H1 (cell line): ENCODE measurements at regions not wholly inside any gene's neighbourhood (a gene's known extent, or its start where the extent isn't known, plus 50 kb on each side); places are given as distances from the start of the nearest gene placed in this dataset.

Source experiments
- POLR2A ChIP-seq, 2 experiments: IDR thresholded peaks; 1 replicate in 1 of 2; 2 replicates in 1 of 2; pipeline ENCODE4 v1.6.1; 2011; ENCODE audit warnings: low read depth in 2 of 2, low read length in 2 of 2, mild to moderate bottlenecking in 2 of 2; ENCODE audit errors: control extremely low read depth in 1 of 2
- RAD21 ChIP-seq, 2 experiments: IDR thresholded peaks in 1 of 2; conservative IDR thresholded peaks in 1 of 2; 2 replicates each; pipeline ENCODE4 v1.6.1; 2011; ENCODE audit warnings: low read depth in 2 of 2, low read length in 2 of 2, improper control_type of control experiment in 1 of 2, inconsistent platforms in 1 of 2, mild to moderate bottlenecking in 1 of 2, moderate library complexity in 1 of 2
- RFX5 ChIP-seq: IDR thresholded peaks from 2 replicates; pipeline ENCODE4 v1.6.1; 2011; ENCODE audit warnings: low read depth, low read length, improper control_type of control experiment, borderline replicate concordance
- RXRA ChIP-seq: IDR thresholded peaks from 2 replicates; pipeline ENCODE4 v1.6.1; 2011; ENCODE audit warnings: low read depth, mild to moderate bottlenecking, low read length, moderate library complexity; ENCODE audit not compliant: insufficient read depth
- SAP30 ChIP-seq: fragments of 300-600 bp; sonication (generic); IDR thresholded peaks from 2 replicates; pipeline ENCODE4 v1.7.1; 2012; ENCODE audit warnings: low read length, moderate library complexity, mild to moderate bottlenecking, inconsistent platforms; ENCODE audit not compliant: insufficient read depth, insufficient replicate concordance
- TAF1 ChIP-seq: IDR thresholded peaks from 2 replicates; pipeline ENCODE4 v1.6.1; 2011; ENCODE audit warnings: mild to moderate bottlenecking, low read depth, low read length
- TF ChIP-seq, protein P1 (sequence below): IDR thresholded peaks from 2 replicates; pipeline ENCODE4 v1.6.1; 2012; ENCODE audit warnings: inconsistent platforms

DNA sequence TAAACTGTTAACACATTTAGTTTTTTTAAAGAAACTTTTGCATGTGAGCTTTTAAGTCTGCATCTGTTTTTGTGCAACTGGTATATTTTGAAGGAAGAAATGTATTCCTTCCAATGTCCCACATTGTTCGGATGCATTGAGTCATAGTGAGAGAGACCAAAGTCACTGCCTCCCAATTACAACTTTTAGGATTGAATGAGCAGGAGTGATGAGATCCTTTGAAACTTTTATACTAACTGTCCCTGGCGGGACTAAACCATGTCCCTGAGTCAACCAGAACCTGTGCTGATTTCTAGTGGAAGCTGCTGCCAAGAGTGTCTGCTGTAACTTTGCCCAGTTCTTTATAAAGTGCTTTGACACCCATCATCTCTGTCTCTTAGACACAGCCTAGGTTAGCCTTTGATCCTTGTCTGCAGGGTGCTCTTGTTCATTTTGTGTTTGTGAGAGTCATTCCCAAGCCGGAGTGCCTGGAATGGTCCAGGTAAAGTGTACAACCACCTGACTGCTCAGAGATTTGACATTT, 122.7 kb downstream of the ZNF518B start:
- TF ChIP-seq POLR2A (IDR thresholded peaks at IDR 0.05; ENCODE audit: control extremely low read depth in 1 of 2, low read depth in 2 of 2, low read length in 2 of 2) (no peak), TAF1 (no peak), RXRA (no peak), RAD21 (IDR thresholded peaks at IDR 0.05 in 1 of 2, conservative IDR thresholded peaks at IDR 0.05 in 1 of 2; ENCODE audit: low read depth in 2 of 2, low read length in 2 of 2) (no peak), RFX5 (no peak), SAP30 (no peak)
- TF ChIP-seq, protein P1, sequence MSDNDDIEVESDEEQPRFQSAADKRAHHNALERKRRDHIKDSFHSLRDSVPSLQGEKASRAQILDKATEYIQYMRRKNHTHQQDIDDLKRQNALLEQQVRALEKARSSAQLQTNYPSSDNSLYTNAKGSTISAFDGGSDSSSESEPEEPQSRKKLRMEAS, result no peak
